A549 (cell line): ENCODE measurements at regions not wholly inside any gene's neighbourhood (a gene's known extent, or its start where the extent isn't known, plus 50 kb on each side); places are given as distances from the start of the nearest gene placed in this dataset.
"Not testable (repeated sequence)": the region's sequence is repeated elsewhere in the genome, so short reads cannot be mapped to it uniquely, and the experiment has no call there.

Experiments used
- ATAC-seq, 2 experiments: fragments of 200-7000 bp in 1 of 2; fragments of >200 bp in 1 of 2; cut with Nextera tagmentation in 1 of 2; cut with Tn5 transposase in 1 of 2; 3 replicates each; pipeline versions ENCODE4 v1.8.0 to v1.9.1; 2018 to 2020; ENCODE audit warnings: mild to moderate bottlenecking in 1 of 2, moderate library complexity in 1 of 2
- CTCF ChIA-PET: fragments of 300-600 bp; sonication (Branson Sonifier 250); formaldehyde crosslinking; extraction: SDS; loops from one replicate; lab custom pipeline; 2021; ENCODE audit warnings: antibody characterized with exemption, inconsistent platforms; lab: Yijun Ruan, JAX
- POLR2A ChIA-PET: fragments of 350-600 bp; formaldehyde crosslinking; extraction: SDS; loops from one replicate; lab custom pipeline; 2021; ENCODE audit warnings: antibody characterized with exemption, inconsistent platforms; lab: Yijun Ruan, JAX
- DNase-seq, 2 experiments: peaks; one replicate each; pipeline versions ENCODE4 v3.0.0 to v3.0.0-alpha.2; 2011 to 2016; ENCODE audit warnings: low read depth in 1 of 2, low spot score in 1 of 2
- FAIRE-seq: peaks from 2 replicates; lab custom pipeline; 2011; peaks lifted over from hg19 to GRCh38; lab: Jason Lieb, UNC
- H3K27ac ChIP-seq, 2 experiments: fragments of >200 bp; sonication (Bioruptor Twin); formaldehyde crosslinking; 3 replicates each; pipeline ENCODE4 v1.5.1; 2016 to 2017
- H3K4me1 ChIP-seq: fragments of >200 bp; sonication (Bioruptor Twin); formaldehyde crosslinking; 3 replicates; pipeline ENCODE4 v1.6.1; 2016
- H3K4me2 ChIP-seq: fragments of >200 bp; sonication (Bioruptor Twin); formaldehyde crosslinking; 3 replicates; pipeline ENCODE4 v1.6.1; 2016
- H3K4me3 ChIP-seq: fragments of >200 bp; sonication (Bioruptor Twin); formaldehyde crosslinking; 3 replicates; pipeline ENCODE4 v1.5.1; 2016
- H3K9me3 ChIP-seq: fragments of >200 bp; sonication (Bioruptor Twin); formaldehyde crosslinking; 3 replicates; pipeline ENCODE4 v1.6.1; 2016
- ATOH8 ChIP-seq: fragments of 250-450 bp; sonication (Bioruptor Pico); IDR thresholded peaks from 2 replicates; pipeline ENCODE4 v1.5.0; 2020; ENCODE audit warnings: low read depth, mild to moderate bottlenecking, moderate library complexity
- BCL3 ChIP-seq: fragments of >200 bp; sonication (Bioruptor Twin); formaldehyde crosslinking; IDR thresholded peaks from 3 replicates; pipeline ENCODE4 v1.6.1; 2016
- CBX2 ChIP-seq: fragments of 200-600 bp; sonication (generic); IDR thresholded peaks from 2 replicates; pipeline ENCODE4 v1.6.1; 2016; ENCODE audit warnings: low read depth, mild to moderate bottlenecking, borderline replicate concordance
- CHD2 ChIP-seq: fragments of 150-350 bp; IDR thresholded peaks from 2 replicates; pipeline ENCODE4 v1.6.1; 2014; ENCODE audit warnings: low read length; ENCODE audit not compliant: partially characterized antibody
- CHD4 ChIP-seq: fragments of 200-600 bp; sonication (generic); IDR thresholded peaks from 2 replicates; pipeline ENCODE4 v1.6.1; 2016; ENCODE audit warnings: antibody characterized with exemption, mild to moderate bottlenecking, borderline replicate concordance
- CTCF ChIP-seq: fragments of >200 bp; sonication (Bioruptor Twin); formaldehyde crosslinking; IDR thresholded peaks from 3 replicates; pipeline ENCODE4 v1.5.1; 2016
- EHMT2 ChIP-seq: fragments of 200-600 bp; sonication (generic); IDR thresholded peaks from 2 replicates; pipeline ENCODE4 v1.6.1; 2016; ENCODE audit warnings: antibody characterized with exemption, low read depth, mild to moderate bottlenecking, moderate library complexity
- ELK1 ChIP-seq: fragments of 150-350 bp; IDR thresholded peaks from 2 replicates; pipeline ENCODE4 v1.6.1; 2014; ENCODE audit warnings: low read depth, mild to moderate bottlenecking, low read length
- EP300 ChIP-seq, 2 experiments: fragments of >200 bp; sonication (Bioruptor Twin); formaldehyde crosslinking; IDR thresholded peaks; 2 replicates in 1 of 2; 3 replicates in 1 of 2; pipeline ENCODE4 v1.6.1; 2016 to 2017
- ESRRA ChIP-seq: fragments of 150-350 bp; IDR thresholded peaks from 2 replicates; pipeline ENCODE4 v1.6.1; 2014; ENCODE audit warnings: mild to moderate bottlenecking, low read length, borderline replicate concordance
- FOSB ChIP-seq: fragments of 250-450 bp; sonication (Bioruptor Pico); IDR thresholded peaks from 2 replicates; pipeline ENCODE4 v1.5.0; 2020; ENCODE audit warnings: mild to moderate bottlenecking, moderate library complexity
- FOSL2 ChIP-seq, 2 experiments: fragments of 450-650 bp in 1 of 2; fragments of >200 bp in 1 of 2; sonication (Bioruptor Twin) in 1 of 2; formaldehyde crosslinking; IDR thresholded peaks; 2 replicates each; pipeline versions ENCODE4 v1.5.0 to v1.6.1; 2016 to 2020; ENCODE audit warnings: mild to moderate bottlenecking in 1 of 2, moderate library complexity in 1 of 2
- FOXS1 ChIP-seq: fragments of 250-450 bp; sonication (Bioruptor Pico); IDR thresholded peaks from 2 replicates; pipeline ENCODE4 v1.5.0; 2020; ENCODE audit warnings: mild to moderate bottlenecking, moderate library complexity
- HDAC2 ChIP-seq: fragments of 200-600 bp; sonication (generic); IDR thresholded peaks from 2 replicates; pipeline ENCODE4 v1.6.1; 2016
- HOXB13 ChIP-seq: fragments of 250-450 bp; sonication (Bioruptor Pico); IDR thresholded peaks from 2 replicates; pipeline ENCODE4 v1.5.0; 2020; ENCODE audit warnings: low read depth, mild to moderate bottlenecking, moderate library complexity
- HOXB5 ChIP-seq: fragments of 250-450 bp; sonication (Bioruptor Pico); IDR thresholded peaks from 2 replicates; pipeline ENCODE4 v1.5.0; 2020; ENCODE audit warnings: mild to moderate bottlenecking, moderate library complexity
- JUNB ChIP-seq: fragments of >200 bp; sonication (Bioruptor Twin); formaldehyde crosslinking; IDR thresholded peaks from 2 replicates; pipeline ENCODE4 v1.6.1; 2016
- KDM1A ChIP-seq: fragments of 200-600 bp; sonication (generic); IDR thresholded peaks from 2 replicates; pipeline ENCODE4 v1.6.1; 2016; ENCODE audit warnings: low read depth, mild to moderate bottlenecking
- KDM5A ChIP-seq: fragments of 200-600 bp; sonication (generic); IDR thresholded peaks from 2 replicates; pipeline ENCODE4 v1.6.1; 2016; ENCODE audit warnings: antibody characterized with exemption, mild to moderate bottlenecking
- MAZ ChIP-seq: fragments of 150-350 bp; IDR thresholded peaks from 2 replicates; pipeline ENCODE4 v1.6.1; 2014; ENCODE audit warnings: antibody characterized with exemption, low read depth, low read length, borderline replicate concordance
- NFE2L2 ChIP-seq: fragments of 150-350 bp; conservative IDR thresholded peaks from 2 replicates; pipeline ENCODE4 v1.6.1; 2014; ENCODE audit warnings: low read length
- NPAS2 ChIP-seq: fragments of 250-450 bp; sonication (Bioruptor Pico); IDR thresholded peaks from 2 replicates; pipeline ENCODE4 v1.8.0; 2022; ENCODE audit warnings: mild to moderate bottlenecking, moderate library complexity, borderline replicate concordance
- POLR2A ChIP-seq: IDR thresholded peaks from 2 replicates; pipeline ENCODE4 v1.6.1; 2012; ENCODE audit warnings: mild to moderate bottlenecking, low read length
- POLR2AphosphoS2 ChIP-seq: conservative IDR thresholded peaks from 2 replicates; pipeline ENCODE4 v1.6.1; 2012; ENCODE audit warnings: low read length, improper control_type of control experiment, inconsistent platforms
- RARB ChIP-seq: fragments of 250-450 bp; sonication (Bioruptor Pico); IDR thresholded peaks from 2 replicates; pipeline ENCODE4 v1.8.0; 2021; ENCODE audit warnings: mild to moderate bottlenecking, moderate library complexity
- RCOR1 ChIP-seq: fragments of 150-350 bp; IDR thresholded peaks from 2 replicates; pipeline ENCODE4 v1.6.1; 2014; ENCODE audit warnings: antibody characterized with exemption, low read length, low read depth
- RNF2 ChIP-seq: fragments of 200-600 bp; sonication (generic); IDR thresholded peaks from 2 replicates; pipeline ENCODE4 v1.6.1; 2016; ENCODE audit warnings: low read depth, mild to moderate bottlenecking, antibody characterized with exemption, moderate library complexity, borderline replicate concordance
- SREBF2 ChIP-seq: fragments of 450-650 bp; IDR thresholded peaks from 2 replicates; pipeline ENCODE4 v1.6.1; 2014; ENCODE audit warnings: mild to moderate bottlenecking, moderate library complexity
- TP53 ChIP-seq: fragments of 250-450 bp; sonication (Bioruptor Pico); IDR thresholded peaks from 2 replicates; pipeline ENCODE4 v1.5.0; 2021; ENCODE audit warnings: mild to moderate bottlenecking, moderate library complexity
- USF2 ChIP-seq: fragments of 450-650 bp; IDR thresholded peaks from 2 replicates; pipeline ENCODE4 v1.6.1; 2014; ENCODE audit warnings: antibody characterized with exemption
- ZFP36 ChIP-seq: fragments of 450-650 bp; IDR thresholded peaks from 2 replicates; pipeline ENCODE4 v1.6.1; 2014; ENCODE audit warnings: borderline replicate concordance; ENCODE audit not compliant: partially characterized antibody
- ZNF302 ChIP-seq: fragments of 250-450 bp; sonication (Bioruptor Pico); IDR thresholded peaks from 2 replicates; pipeline ENCODE4 v1.9.0; 2021; ENCODE audit warnings: inconsistent platforms, mild to moderate bottlenecking, moderate library complexity
- WGBS: methylation state at CpG from one replicate; pipeline ENCODE4 v1.1.6; 2017; ENCODE audit errors: missing lambda C conversion rate; 5-methylcytosine and 5-hydroxymethylcytosine counted together

GRCh38 chr3:191131305-191131704 is 67.7 kb upstream of the OSTN start:
- DNase-seq, result no peak
- TF ChIP-seq EHMT2 (no peak), NPAS2 (CRISPR knock-in tag) (no peak), FOXS1 (CRISPR knock-in tag) (no peak), ATOH8 (no peak), CTCF (no peak), HOXB13 (CRISPR knock-in tag) (no peak), KDM1A (no peak), TP53 (CRISPR knock-in tag) (no peak), FOSB (CRISPR knock-in tag) (no peak), CBX2 (no peak), RARB (CRISPR knock-in tag) (no peak), KDM5A (no peak), RNF2 (no peak), ELK1 (no peak), ZNF302 (CRISPR knock-in tag) (no peak), FOSL2 (IDR thresholded peaks at IDR 0.05) (no peak), FOSL2 (CRISPR knock-in tag; IDR thresholded peaks at IDR 0.05) (no peak), ESRRA (no peak)
- TF ChIP-seq, all 56 proteins: peak for 0
- POLR2A ChIA-PET, result no interaction called here
- 87% methylated on average over 4 of the region's 4 CpGs for WGBS
- no peak overlapping the region for H3K27ac ChIP-seq
- FAIRE-seq, result no peak
- H3K9me3 ChIP-seq, result no peaks in the 10 kb centered on the region
- H3K4me3 ChIP-seq, result no peak overlapping the region
- H3K4me1 ChIP-seq, result no peaks in the 10 kb centered on the region
- ATAC-seq, result no peak
- CTCF ChIA-PET, result interaction anchor here (1.2 kb wide), 1 partner anchor 8 kb away, joined by 3 read pairs; no protein-coding TSS in a partner anchor
- no peak overlapping the region for H3K4me2 ChIP-seq

GRCh38 chr3:191124891-191125290 is 74.2 kb upstream of the OSTN start:
- CTCF ChIA-PET, H3K9me3 ChIP-seq, H3K4me1 ChIP-seq, H3K4me3 ChIP-seq, FAIRE-seq, H3K27ac ChIP-seq, DNase-seq, H3K4me2 ChIP-seq, POLR2A ChIA-PET, ATAC-seq: not testable (repeated sequence)
- WGBS, result 93% methylated on average over 11 of the region's 30 CpGs

GRCh38 chr3:191123946-191124345 is 75.1 kb upstream of the OSTN start:
- Histone ChIP-seq H3K4me3 (no peak overlapping the region), H3K27ac (no peak overlapping the region), H3K4me2 (no peak overlapping the region), H3K4me1 (0 out of 3 replicates have a peak, but pooled peaks cover 4% of the 10 kb centered on the region), H3K9me3 (no peaks in the 10 kb centered on the region)
- CTCF ChIA-PET, result no interaction called here
- DNase-seq (no peak), FAIRE-seq (no peak), ATAC-seq (no peak)
- POLR2A ChIA-PET, result no interaction called here
- 8% methylated on average over 2 of the region's 2 CpGs for WGBS
- TF ChIP-seq ZFP36 (no peak), JUNB (no peak), CHD2 (no peak), RCOR1 (no peak), USF2 (no peak), MAZ (no peak), BCL3 (no peak), CHD4 (no peak), EP300 (IDR thresholded peaks at IDR 0.05) (no peak), POLR2AphosphoS2 (no peak), POLR2A (no peak), SREBF2 (no peak), NFE2L2 (no peak), HOXB5 (no peak), ZNF302 (CRISPR knock-in tag) (no peak), HDAC2 (no peak), ESRRA (no peak)
